GM23338 (cell line): ENCODE measurements at regions not wholly inside any gene's neighbourhood (a gene's known extent, or its start where the extent isn't known, plus 50 kb on each side); places are given as distances from the start of the nearest gene placed in this dataset.

Source experiments
- CREB1 ChIP-seq: fragments of 250-450 bp; sonication (Bioruptor Pico); IDR thresholded peaks from 2 replicates; pipeline ENCODE4 v1.5.0; 2020; ENCODE audit warnings: low read depth, mild to moderate bottlenecking, moderate library complexity
- EZH2phosphoT487 ChIP-seq: fragments of 200-600 bp; sonication (generic); IDR thresholded peaks from one replicate; pipeline ENCODE4 v1.8.1; 2018; ENCODE audit warnings: antibody characterized with exemption; ENCODE audit not compliant: unreplicated experiment
- POLR2AphosphoS5 ChIP-seq: IDR thresholded peaks from 2 replicates; pipeline ENCODE4 v1.6.1; 2016; ENCODE audit warnings: antibody characterized with exemption, low read depth
- TF ChIP-seq, protein P1 (sequence below), 2 experiments: fragments of 200-600 bp in 1 of 2; sonication (generic) in 1 of 2; conservative IDR thresholded peaks; 2 replicates each; pipeline versions ENCODE4 v1.5.1 to v1.6.1; 2016 to 2017; ENCODE audit warnings: antibody characterized with exemption in 2 of 2, low read depth in 2 of 2, mild to moderate bottlenecking in 2 of 2, moderate library complexity in 1 of 2

DNA sequence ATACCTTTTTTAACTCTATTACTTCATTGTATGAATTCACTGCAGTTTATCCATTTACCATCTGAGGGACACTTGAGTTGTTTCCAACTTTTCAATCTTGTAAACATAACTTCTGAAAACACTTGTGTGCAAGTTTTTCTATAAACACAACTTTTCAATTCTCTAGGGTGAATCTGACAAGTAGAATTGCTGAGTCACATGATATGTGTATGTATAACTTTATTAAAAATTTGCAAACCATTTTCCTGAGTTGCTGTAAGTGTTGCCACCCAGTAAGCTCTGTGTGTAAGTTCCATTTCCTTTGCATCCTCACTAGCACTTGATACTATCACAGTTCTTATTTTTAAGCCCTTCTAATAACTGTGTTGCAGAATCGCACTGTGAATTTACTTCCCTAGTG is 1415.6 kb upstream of the ATXN8OS start:
- TF ChIP-seq, protein P1, sequence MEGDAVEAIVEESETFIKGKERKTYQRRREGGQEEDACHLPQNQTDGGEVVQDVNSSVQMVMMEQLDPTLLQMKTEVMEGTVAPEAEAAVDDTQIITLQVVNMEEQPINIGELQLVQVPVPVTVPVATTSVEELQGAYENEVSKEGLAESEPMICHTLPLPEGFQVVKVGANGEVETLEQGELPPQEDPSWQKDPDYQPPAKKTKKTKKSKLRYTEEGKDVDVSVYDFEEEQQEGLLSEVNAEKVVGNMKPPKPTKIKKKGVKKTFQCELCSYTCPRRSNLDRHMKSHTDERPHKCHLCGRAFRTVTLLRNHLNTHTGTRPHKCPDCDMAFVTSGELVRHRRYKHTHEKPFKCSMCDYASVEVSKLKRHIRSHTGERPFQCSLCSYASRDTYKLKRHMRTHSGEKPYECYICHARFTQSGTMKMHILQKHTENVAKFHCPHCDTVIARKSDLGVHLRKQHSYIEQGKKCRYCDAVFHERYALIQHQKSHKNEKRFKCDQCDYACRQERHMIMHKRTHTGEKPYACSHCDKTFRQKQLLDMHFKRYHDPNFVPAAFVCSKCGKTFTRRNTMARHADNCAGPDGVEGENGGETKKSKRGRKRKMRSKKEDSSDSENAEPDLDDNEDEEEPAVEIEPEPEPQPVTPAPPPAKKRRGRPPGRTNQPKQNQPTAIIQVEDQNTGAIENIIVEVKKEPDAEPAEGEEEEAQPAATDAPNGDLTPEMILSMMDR (conservative IDR thresholded peaks at IDR 0.05; ENCODE audit: low read depth in 2 of 2) = no peak
- TF ChIP-seq CREB1 (CRISPR knock-in tag) (no peak), EZH2phosphoT487 (no peak), POLR2AphosphoS5 (no peak)
